Spleen (tissue), 7 donors: ENCODE measurements at regions not wholly inside any gene's neighbourhood (a gene's known extent, or its start where the extent isn't known, plus 50 kb on each side); places are given as distances from the start of the nearest gene placed in this dataset.

Source experiments
- POLR2AphosphoS5 ChIP-seq, 3 donors: sonication (generic); formaldehyde crosslinking; IDR thresholded peaks; one replicate each; pipeline ENCODE4 v1.5.1; 2017; ENCODE audit warnings: antibody characterized with exemption in 3 of 3
- TF ChIP-seq, protein P1 (sequence below), 11 experiments: fragments of 200-600 bp in 7 of 11; fragments of 450-650 bp in 4 of 11; sonication (generic) in 4 of 11; IDR thresholded peaks in 8 of 11; conservative IDR thresholded peaks in 3 of 11; 1 replicate in 7 of 11; 2 replicates in 4 of 11; pipeline versions ENCODE4 v1.4.0 to v1.8.0; 2016 to 2021; ENCODE audit warnings: antibody characterized with exemption in 11 of 11, inconsistent platforms in 4 of 11, mild to moderate bottlenecking in 1 of 11
- donor health status: DM: no; HTN: no; CAD: no; lungs with moderate emphysema.
- donor health status: DM: no; HTN: no; CAD: no.
- donor health status: DM: no; HTN: no; CAD: no.

DNA sequence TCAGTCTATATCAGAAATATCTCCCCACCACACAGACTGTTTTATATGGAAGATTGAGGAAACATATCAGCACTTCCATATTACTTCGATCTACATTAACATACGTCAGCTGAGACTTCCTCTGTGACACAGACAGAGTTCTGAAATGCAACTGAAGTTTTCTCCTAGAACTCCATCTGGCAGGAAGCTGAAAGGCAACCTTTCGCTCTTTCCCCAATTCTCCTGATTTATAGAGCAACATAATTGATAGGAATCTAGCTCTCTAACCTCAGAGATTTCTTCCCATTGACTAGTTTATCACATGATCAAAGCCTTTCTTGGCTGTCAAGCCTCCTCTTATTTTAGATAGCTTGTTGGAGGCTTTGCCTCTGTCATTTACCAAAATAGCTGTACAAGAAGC is 806.7 kb upstream of the CHAC2 start:
- TF ChIP-seq, protein P1, sequence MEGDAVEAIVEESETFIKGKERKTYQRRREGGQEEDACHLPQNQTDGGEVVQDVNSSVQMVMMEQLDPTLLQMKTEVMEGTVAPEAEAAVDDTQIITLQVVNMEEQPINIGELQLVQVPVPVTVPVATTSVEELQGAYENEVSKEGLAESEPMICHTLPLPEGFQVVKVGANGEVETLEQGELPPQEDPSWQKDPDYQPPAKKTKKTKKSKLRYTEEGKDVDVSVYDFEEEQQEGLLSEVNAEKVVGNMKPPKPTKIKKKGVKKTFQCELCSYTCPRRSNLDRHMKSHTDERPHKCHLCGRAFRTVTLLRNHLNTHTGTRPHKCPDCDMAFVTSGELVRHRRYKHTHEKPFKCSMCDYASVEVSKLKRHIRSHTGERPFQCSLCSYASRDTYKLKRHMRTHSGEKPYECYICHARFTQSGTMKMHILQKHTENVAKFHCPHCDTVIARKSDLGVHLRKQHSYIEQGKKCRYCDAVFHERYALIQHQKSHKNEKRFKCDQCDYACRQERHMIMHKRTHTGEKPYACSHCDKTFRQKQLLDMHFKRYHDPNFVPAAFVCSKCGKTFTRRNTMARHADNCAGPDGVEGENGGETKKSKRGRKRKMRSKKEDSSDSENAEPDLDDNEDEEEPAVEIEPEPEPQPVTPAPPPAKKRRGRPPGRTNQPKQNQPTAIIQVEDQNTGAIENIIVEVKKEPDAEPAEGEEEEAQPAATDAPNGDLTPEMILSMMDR (IDR thresholded peaks at IDR 0.05 in 8 of 11, conservative IDR thresholded peaks at IDR 0.05 in 3 of 11), result no peak
- TF ChIP-seq POLR2AphosphoS5 (IDR thresholded peaks at IDR 0.05), result no peak
